Astrocyte (in vitro differentiated cells and primary cell): ENCODE measurements at regions not wholly inside any gene's neighbourhood (a gene's known extent, or its start where the extent isn't known, plus 50 kb on each side); places are given as distances from the start of the nearest gene placed in this dataset.

Source experiments
- CTCF ChIP-seq: IDR thresholded peaks from 2 replicates; pipeline ENCODE4 v1.5.1; 2011; ENCODE audit warnings: low read depth, mild to moderate bottlenecking, inconsistent platforms, low read length, moderate library complexity; ENCODE audit not compliant: insufficient read depth
- EZH2 ChIP-seq: IDR thresholded peaks from 2 replicates; pipeline ENCODE4 v1.6.1; 2012; ENCODE audit warnings: mild to moderate bottlenecking, low read length, inconsistent platforms; ENCODE audit not compliant: insufficient read depth

- TF ChIP-seq EZH2 (no peak), CTCF (no peak)
These were observed 555.9 kb upstream of the TSPY4 start for GRCh38 chrY:8781184-8781890.
